ENCODE measurements at regions not wholly inside any gene's neighbourhood (a gene's known extent, or its start where the extent isn't known, plus 50 kb on each side); places are given as distances from the start of the nearest gene placed in this dataset.

- Mint-ChIP-seq H3K4me1 (no peaks in the 10 kb centered on the region), H3K27me3 (no peaks in the 10 kb centered on the region), H3K27ac (no peak overlapping the region), H3K9me3 (no peaks in the 10 kb centered on the region), H3K36me3 (no peaks in the 10 kb centered on the region), H3K4me3 (no peak overlapping the region)
- H3K27ac ChIP-seq (ENCODE audit: low read length) = no peak overlapping the region
- POLR2A ChIA-PET = no interaction called here
- no peaks in the 10 kb centered on the region for H3K9me3 ChIP-seq
- WGBS (ENCODE audit: insufficient coverage) = 99% methylated on average over 24 of the region's 38 CpGs
- H3K27me3 ChIP-seq (replicated peaks in 1 of 2; ENCODE audit: control insufficient read depth in 2 of 2, extremely low read depth in 1 of 2, insufficient read depth in 2 of 2, low read length in 1 of 2) = no peaks in the 10 kb centered on the region
- CTCF ChIA-PET = no interaction called here
- no peak overlapping the region for H3K4me3 ChIP-seq (ENCODE audit: control insufficient read depth in 1 of 2, extremely low read depth in 1 of 2, low read length in 1 of 2)
- H3K36me3 ChIP-seq (ENCODE audit: control insufficient read depth in 2 of 2, extremely low read depth in 1 of 2, insufficient read depth in 1 of 2, low read length in 1 of 2) = no peaks in the 10 kb centered on the region
- H3K4me1 ChIP-seq (ENCODE audit: control insufficient read depth in 1 of 2, extremely low read depth in 1 of 2, insufficient read depth in 2 of 2, low read length in 2 of 2) = no peaks in the 10 kb centered on the region
- no peak for DNase-seq
- ATAC-seq (replicated peaks in 1 of 4) = no peak
Observed at GRCh38 chr12:40620564-40621019, 71.6 kb upstream of the CNTN1 start.

GRCh38 chr12:40622246-40622838 is 69.9 kb upstream of the CNTN1 start:
- CTCF ChIA-PET = no interaction called here
- ATAC-seq (replicated peaks in 1 of 4) = no peak
- no CpG with 5 or more reads among the region's 3 CpGs for WGBS (ENCODE audit: insufficient coverage)
- H3K27me3 ChIP-seq (replicated peaks in 1 of 2; ENCODE audit: control insufficient read depth in 2 of 2, extremely low read depth in 1 of 2, insufficient read depth in 2 of 2, low read length in 1 of 2) = peaks cover 0 to 2% of the 10 kb centered on the region in 2 experiments
- POLR2A ChIA-PET = no interaction called here
- Mint-ChIP-seq H3K4me1 (no peaks in the 10 kb centered on the region), H3K4me3 (no peak overlapping the region), H3K9me3 (peaks cover 0 to 2% (median 0%) of the 10 kb centered on the region in 3 donors), H3K27me3 (no peaks in the 10 kb centered on the region), H3K27ac (no peak overlapping the region), H3K36me3 (no peaks in the 10 kb centered on the region)
- no peak overlapping the region for H3K27ac ChIP-seq (ENCODE audit: low read length)
- H3K9me3 ChIP-seq = no peaks in the 10 kb centered on the region
- no peaks in the 10 kb centered on the region for H3K36me3 ChIP-seq (ENCODE audit: control insufficient read depth in 2 of 2, extremely low read depth in 1 of 2, insufficient read depth in 1 of 2, low read length in 1 of 2)
- no peak overlapping the region for H3K4me3 ChIP-seq (ENCODE audit: control insufficient read depth in 1 of 2, extremely low read depth in 1 of 2, low read length in 1 of 2)
- DNase-seq = peak in 6 of 35 experiments; percentile 1 to 32 (median 3)
- no peaks in the 10 kb centered on the region for H3K4me1 ChIP-seq (ENCODE audit: control insufficient read depth in 1 of 2, extremely low read depth in 1 of 2, insufficient read depth in 2 of 2, low read length in 2 of 2)

GRCh38 chr12:40632171-40632570 is 60.1 kb upstream of the CNTN1 start:
- ATAC-seq (replicated peaks in 1 of 4) (no peak), DNase-seq (no peak)
- no peaks in the 10 kb centered on the region for H3K4me1 Mint-ChIP-seq
- no peaks in the 10 kb centered on the region for H3K4me1 ChIP-seq (ENCODE audit: control insufficient read depth in 1 of 2, extremely low read depth in 1 of 2, insufficient read depth in 2 of 2, low read length in 2 of 2)
- H3K27ac ChIP-seq (ENCODE audit: low read length) = no peak overlapping the region
- no peak overlapping the region for H3K27ac Mint-ChIP-seq
- H3K9me3 Mint-ChIP-seq = peaks cover 2 to 10% (median 10%) of the 10 kb centered on the region in 3 donors
- H3K27me3 Mint-ChIP-seq = no peaks in the 10 kb centered on the region
- no peaks in the 10 kb centered on the region for H3K36me3 ChIP-seq (ENCODE audit: control insufficient read depth in 2 of 2, extremely low read depth in 1 of 2, insufficient read depth in 1 of 2, low read length in 1 of 2)
- no peaks in the 10 kb centered on the region for H3K9me3 ChIP-seq
- POLR2A ChIA-PET = no interaction called here
- no peaks in the 10 kb centered on the region for H3K36me3 Mint-ChIP-seq
- no peaks in the 10 kb centered on the region for H3K27me3 ChIP-seq (replicated peaks in 1 of 2; ENCODE audit: control insufficient read depth in 2 of 2, extremely low read depth in 1 of 2, insufficient read depth in 2 of 2, low read length in 1 of 2)
- H3K4me3 ChIP-seq (ENCODE audit: control insufficient read depth in 1 of 2, extremely low read depth in 1 of 2, low read length in 1 of 2) = no peak overlapping the region
- no peak overlapping the region for H3K4me3 Mint-ChIP-seq
- CTCF ChIA-PET = no interaction called here

GRCh38 chr12:40632933-40633332 is 59.3 kb upstream of the CNTN1 start:
- WGBS (ENCODE audit: insufficient coverage) = no CpG with 5 or more reads among the region's 3 CpGs
- no peaks in the 10 kb centered on the region for H3K36me3 Mint-ChIP-seq
- H3K9me3 Mint-ChIP-seq = peaks cover 2 to 10% (median 4%) of the 10 kb centered on the region in 3 donors
- no peaks in the 10 kb centered on the region for H3K36me3 ChIP-seq (ENCODE audit: control insufficient read depth in 2 of 2, extremely low read depth in 1 of 2, insufficient read depth in 1 of 2, low read length in 1 of 2)
- H3K27ac Mint-ChIP-seq = no peak overlapping the region
- H3K4me3 ChIP-seq (ENCODE audit: control insufficient read depth in 1 of 2, extremely low read depth in 1 of 2, low read length in 1 of 2) = no peak overlapping the region
- ATAC-seq (replicated peaks in 1 of 4) (no peak), DNase-seq (no peak)
- no peaks in the 10 kb centered on the region for H3K9me3 ChIP-seq
- H3K27ac ChIP-seq (ENCODE audit: low read length) = no peak overlapping the region
- ChIA-PET CTCF (no interaction called here), POLR2A (no interaction called here)
- H3K27me3 Mint-ChIP-seq = no peaks in the 10 kb centered on the region
- no peaks in the 10 kb centered on the region for H3K4me1 ChIP-seq (ENCODE audit: control insufficient read depth in 1 of 2, extremely low read depth in 1 of 2, insufficient read depth in 2 of 2, low read length in 2 of 2)
- no peaks in the 10 kb centered on the region for H3K4me1 Mint-ChIP-seq
- H3K27me3 ChIP-seq (replicated peaks in 1 of 2; ENCODE audit: control insufficient read depth in 2 of 2, extremely low read depth in 1 of 2, insufficient read depth in 2 of 2, low read length in 1 of 2) = no peaks in the 10 kb centered on the region
- no peak overlapping the region for H3K4me3 Mint-ChIP-seq

GRCh38 chr12:40634517-40635131 is 57.6 kb upstream of the CNTN1 start:
- Histone ChIP-seq H3K4me1 (ENCODE audit: control insufficient read depth in 1 of 2, extremely low read depth in 1 of 2, insufficient read depth in 2 of 2, low read length in 2 of 2) (no peaks in the 10 kb centered on the region), H3K36me3 (ENCODE audit: control insufficient read depth in 2 of 2, extremely low read depth in 1 of 2, insufficient read depth in 1 of 2, low read length in 1 of 2) (no peaks in the 10 kb centered on the region), H3K27ac (ENCODE audit: low read length) (no peak overlapping the region), H3K9me3 (no peaks in the 10 kb centered on the region), H3K4me3 (ENCODE audit: control insufficient read depth in 1 of 2, extremely low read depth in 1 of 2, low read length in 1 of 2) (no peak overlapping the region), H3K27me3 (replicated peaks in 1 of 2; ENCODE audit: control insufficient read depth in 2 of 2, extremely low read depth in 1 of 2, insufficient read depth in 2 of 2, low read length in 1 of 2) (no peaks in the 10 kb centered on the region)
- H3K27me3 Mint-ChIP-seq = no peaks in the 10 kb centered on the region
- ATAC-seq (replicated peaks in 1 of 4) = no peak
- ChIA-PET POLR2A (no interaction called here), CTCF (no interaction called here)
- no peak overlapping the region for H3K4me3 Mint-ChIP-seq
- 100% methylated on average over 1 of the region's 3 CpGs for WGBS (ENCODE audit: insufficient coverage)
- no peaks in the 10 kb centered on the region for H3K4me1 Mint-ChIP-seq
- H3K9me3 Mint-ChIP-seq = peaks cover 4 to 7% (median 5%) of the 10 kb centered on the region in 3 donors
- no peak for DNase-seq
- H3K36me3 Mint-ChIP-seq = no peaks in the 10 kb centered on the region
- no peak overlapping the region for H3K27ac Mint-ChIP-seq

- no peaks in the 10 kb centered on the region for H3K36me3 ChIP-seq (ENCODE audit: control insufficient read depth in 2 of 2, extremely low read depth in 1 of 2, insufficient read depth in 1 of 2, low read length in 1 of 2)
- WGBS (ENCODE audit: insufficient coverage) = no CpG with 5 or more reads among the region's 1 CpG
- no peak overlapping the region for H3K4me3 Mint-ChIP-seq
- peaks cover 4 to 10% (median 5%) of the 10 kb centered on the region in 3 donors for H3K9me3 Mint-ChIP-seq
- CTCF ChIA-PET = no interaction called here
- no peaks in the 10 kb centered on the region for H3K27me3 Mint-ChIP-seq
- ATAC-seq (replicated peaks in 1 of 4) = no peak
- H3K36me3 Mint-ChIP-seq = no peaks in the 10 kb centered on the region
- no peaks in the 10 kb centered on the region for H3K27me3 ChIP-seq (replicated peaks in 1 of 2; ENCODE audit: control insufficient read depth in 2 of 2, extremely low read depth in 1 of 2, insufficient read depth in 2 of 2, low read length in 1 of 2)
- H3K4me3 ChIP-seq (ENCODE audit: control insufficient read depth in 1 of 2, extremely low read depth in 1 of 2, low read length in 1 of 2) = no peak overlapping the region
- POLR2A ChIA-PET = no interaction called here
- DNase-seq = no peak
- H3K9me3 ChIP-seq = no peaks in the 10 kb centered on the region
- H3K4me1 ChIP-seq (ENCODE audit: control insufficient read depth in 1 of 2, extremely low read depth in 1 of 2, insufficient read depth in 2 of 2, low read length in 2 of 2) = no peaks in the 10 kb centered on the region
- no peak overlapping the region for H3K27ac Mint-ChIP-seq
- no peaks in the 10 kb centered on the region for H3K4me1 Mint-ChIP-seq
- no peak overlapping the region for H3K27ac ChIP-seq (ENCODE audit: low read length)
Observed at GRCh38 chr12:40635141-40635731, 57.0 kb upstream of the CNTN1 start.
